ENCODE measurements at regions not wholly inside any gene's neighbourhood (a gene's known extent, or its start where the extent isn't known, plus 50 kb on each side); places are given as distances from the start of the nearest gene placed in this dataset.

- no peaks in the 10 kb centered on the region for H3K4me1 ChIP-seq
- no peaks in the 10 kb centered on the region for H3K9me3 ChIP-seq
- no peak for DNase-seq
- no peaks in the 10 kb centered on the region for H3K36me3 ChIP-seq
- no peak for TF ChIP-seq EP300 (IDR thresholded peaks at IDR 0.05; ENCODE audit: low read depth)
- TF ChIP-seq POLR2AphosphoS5 (IDR thresholded peaks at IDR 0.05): no peak
- TF ChIP-seq CTCF (IDR thresholded peaks at IDR 0.05): no peak
- no peak for TF ChIP-seq POLR2A (IDR thresholded peaks at IDR 0.05)
- H3K27me3 ChIP-seq: peaks cover 10% of the 10 kb centered on the region
- no peak overlapping the region for H3K4me3 ChIP-seq
- H3K27ac ChIP-seq: no peak overlapping the region
- 50 to 73% methylated on average over 3 to 6 of the region's 6 CpGs for WGBS, 2 donors (ENCODE audit: low coverage in 1 of 2)
- intact Hi-C loops (cut with DNase I; ENCODE audit: low total_unique reads) (no loop called here), in situ Hi-C loops (cut with MboI; ENCODE audit: low pct_ligation_motif_present in 1 of 4, low pct_unique_long_range_greater_than_20kb in 1 of 4, low sequenced_read_pairs in 3 of 4) (no loop called here)
Measured at GRCh38 chr22:44555046-44555445, 57.0 kb upstream of the RTL6 start.

GRCh38 chr22:44554411-44554810, 56.4 kb upstream of the RTL6 start:
- intact Hi-C loops (cut with DNase I; ENCODE audit: low total_unique reads) (no loop called here), in situ Hi-C loops (cut with MboI; ENCODE audit: low pct_ligation_motif_present in 1 of 4, low pct_unique_long_range_greater_than_20kb in 1 of 4, low sequenced_read_pairs in 3 of 4) (no loop called here)
- DNase-seq: no peak
- TF ChIP-seq CTCF (IDR thresholded peaks at IDR 0.05) (no peak), POLR2A (IDR thresholded peaks at IDR 0.05) (no peak), POLR2AphosphoS5 (IDR thresholded peaks at IDR 0.05) (no peak), EP300 (IDR thresholded peaks at IDR 0.05; ENCODE audit: low read depth) (no peak)
- no peak overlapping the region for H3K4me3 ChIP-seq
- no peaks in the 10 kb centered on the region for H3K36me3 ChIP-seq
- peaks cover 8% of the 10 kb centered on the region for H3K27me3 ChIP-seq
- H3K4me1 ChIP-seq: no peaks in the 10 kb centered on the region
- H3K27ac ChIP-seq: no peak overlapping the region
- H3K9me3 ChIP-seq: no peaks in the 10 kb centered on the region
- WGBS, 2 donors (ENCODE audit: low coverage in 1 of 2): 75 to 80% methylated on average over 1 to 7 of the region's 7 CpGs

GRCh38 chr22:44550711-44551491, 52.9 kb upstream of the RTL6 start:
- H3K4me3 ChIP-seq: peak overlapping the region in 3 of 4 donors; percentile 8 to 39 (median 17)
- in situ Hi-C loops (cut with MboI; ENCODE audit: low pct_ligation_motif_present in 1 of 4, low pct_unique_long_range_greater_than_20kb in 1 of 4, low sequenced_read_pairs in 3 of 4) (no loop called here), intact Hi-C loops (cut with DNase I; ENCODE audit: low total_unique reads) (no loop called here)
- H3K27me3 ChIP-seq: no peaks in the 10 kb centered on the region
- H3K4me1 ChIP-seq: no peaks in the 10 kb centered on the region
- no peaks in the 10 kb centered on the region for H3K9me3 ChIP-seq
- WGBS, 2 donors (ENCODE audit: low coverage in 1 of 2): 51% methylated on average over 22 of the region's 22 CpGs; no CpG with 5 or more reads in 1 of the 2 donors
- H3K36me3 ChIP-seq: no peaks in the 10 kb centered on the region
- peak in 2 of 3 donors; percentile 32 to 46 for TF ChIP-seq POLR2AphosphoS5 (IDR thresholded peaks at IDR 0.05)
- TF ChIP-seq POLR2A (IDR thresholded peaks at IDR 0.05): no peak
- peak overlapping the region; percentile 33 to 80 (median 74) for H3K27ac ChIP-seq
- peak; percentile 64 for DNase-seq

- Histone ChIP-seq H3K36me3 (no peaks in the 10 kb centered on the region), H3K4me1 (no peaks in the 10 kb centered on the region), H3K9me3 (no peaks in the 10 kb centered on the region), H3K4me3 (no peak overlapping the region), H3K27ac (no peak overlapping the region), H3K27me3 (no peaks in the 10 kb centered on the region)
- intact Hi-C loops (cut with DNase I; ENCODE audit: low total_unique reads) (no loop called here), in situ Hi-C loops (cut with MboI; ENCODE audit: low pct_ligation_motif_present in 1 of 4, low pct_unique_long_range_greater_than_20kb in 1 of 4, low sequenced_read_pairs in 3 of 4) (no loop called here)
- WGBS, 2 donors (ENCODE audit: low coverage in 1 of 2): 72 to 77% methylated on average over 5 to 6 of the region's 6 CpGs
- TF ChIP-seq EP300 (IDR thresholded peaks at IDR 0.05; ENCODE audit: low read depth) (no peak), POLR2AphosphoS5 (IDR thresholded peaks at IDR 0.05) (no peak)
- DNase-seq: no peak
Measured at GRCh38 chr22:44549701-44550100, 51.7 kb upstream of the RTL6 start.

GRCh38 chr22:44548981-44549380, 50.9 kb upstream of the RTL6 start:
- intact Hi-C loops (cut with DNase I; ENCODE audit: low total_unique reads): no loop called here
- DNase-seq: no peak
- TF ChIP-seq POLR2A (IDR thresholded peaks at IDR 0.05): no peak
- no peak for TF ChIP-seq POLR2AphosphoS5 (IDR thresholded peaks at IDR 0.05)
- no peak for TF ChIP-seq EP300 (IDR thresholded peaks at IDR 0.05; ENCODE audit: low read depth)
- TF ChIP-seq CTCF (IDR thresholded peaks at IDR 0.05): no peak
- H3K27ac ChIP-seq: no peak overlapping the region
- WGBS, 2 donors (ENCODE audit: low coverage in 1 of 2): 70 to 83% methylated on average over 2 to 10 of the region's 10 CpGs
- no peaks in the 10 kb centered on the region for H3K36me3 ChIP-seq
- H3K9me3 ChIP-seq: no peaks in the 10 kb centered on the region
- in situ Hi-C loops (cut with MboI; ENCODE audit: low pct_ligation_motif_present in 1 of 4, low pct_unique_long_range_greater_than_20kb in 1 of 4, low sequenced_read_pairs in 3 of 4): no loop called here
- peaks cover 2% of the 10 kb centered on the region for H3K27me3 ChIP-seq
- no peak overlapping the region for H3K4me3 ChIP-seq
- H3K4me1 ChIP-seq: no peaks in the 10 kb centered on the region

Data from transverse colon (tissue), 4 donors.